ENCODE measurements at regions not wholly inside any gene's neighbourhood (a gene's known extent, or its start where the extent isn't known, plus 50 kb on each side); places are given as distances from the start of the nearest gene placed in this dataset.
"Not testable (repeated sequence)": the region's sequence is repeated elsewhere in the genome, so short reads cannot be mapped to it uniquely, and the experiment has no call there.

GRCh38 chr3:178203650-178204049 is 332.6 kb upstream of the KCNMB2 start:
- Histone ChIP-seq H3K18ac (ENCODE audit: low read length) (peak overlapping the region; percentile 71), H3K79me1 (ENCODE audit: low read length) (no peaks in the 10 kb centered on the region), H3K27me3 (ENCODE audit: insufficient read depth, low read length, poor library complexity) (no peaks in the 10 kb centered on the region), H2AK5ac (ENCODE audit: low read length) (no peak overlapping the region), H3K4me2 (ENCODE audit: low read length) (no peak overlapping the region), H2BK120ac (ENCODE audit: low read depth, low read length) (no peak overlapping the region), H4K8ac (ENCODE audit: low read depth, low read length) (no peak overlapping the region), H2BK15ac (replicated peaks; ENCODE audit: low read depth) (no peak overlapping the region), H4K5ac (ENCODE audit: low read length) (no peak overlapping the region), H3K27ac (ENCODE audit: low read depth, low read length) (no peak overlapping the region), H3K4ac (ENCODE audit: low read depth, low read length) (peak overlapping the region; percentile 68), H3K56ac (ENCODE audit: low read length) (no peak overlapping the region), H3K36me3 (ENCODE audit: control insufficient read depth, insufficient read depth, low read length) (no peaks in the 10 kb centered on the region), H3K4me1 (ENCODE audit: control insufficient read depth, low read depth, low read length) (peaks cover 17% of the 10 kb centered on the region), H3K4me3 (ENCODE audit: low read length) (no peak overlapping the region), H3K79me2 (ENCODE audit: control insufficient read depth, insufficient read depth, low read length) (no peaks in the 10 kb centered on the region), H3K23ac (ENCODE audit: low read length) (no peak overlapping the region), H2BK5ac (ENCODE audit: low read length) (no peak overlapping the region), H3K9ac (ENCODE audit: low read length) (no peak overlapping the region)
- no peak for DNase-seq
- WGBS (ENCODE audit: extremely low coverage, insufficient coverage, low lambda C conversion rate): no CpG with 5 or more reads among the region's 2 CpGs

GRCh38 chr3:178205740-178206139 is 330.5 kb upstream of the KCNMB2 start:
- Histone ChIP-seq H3K18ac (ENCODE audit: low read length) (peak overlapping the region; percentile 99), H3K4ac (ENCODE audit: low read depth, low read length) (peak overlapping the region; percentile 36), H3K79me1 (ENCODE audit: low read length) (no peaks in the 10 kb centered on the region), H2BK5ac (ENCODE audit: low read length) (peak overlapping the region; percentile 24), H2AK5ac (ENCODE audit: low read length) (no peak overlapping the region), H4K5ac (ENCODE audit: low read length) (no peak overlapping the region), H3K9ac (ENCODE audit: low read length) (no peak overlapping the region), H2BK120ac (ENCODE audit: low read depth, low read length) (no peak overlapping the region), H3K4me1 (ENCODE audit: control insufficient read depth, low read depth, low read length) (peaks cover 17% of the 10 kb centered on the region), H3K4me3 (ENCODE audit: low read length) (no peak overlapping the region), H3K23ac (ENCODE audit: low read length) (no peak overlapping the region), H3K4me2 (ENCODE audit: low read length) (no peak overlapping the region), H3K27me3 (ENCODE audit: insufficient read depth, low read length, poor library complexity) (no peaks in the 10 kb centered on the region), H2BK15ac (replicated peaks; ENCODE audit: low read depth) (peak overlapping the region; percentile 36), H3K79me2 (ENCODE audit: control insufficient read depth, insufficient read depth, low read length) (no peaks in the 10 kb centered on the region), H3K36me3 (ENCODE audit: control insufficient read depth, insufficient read depth, low read length) (no peaks in the 10 kb centered on the region), H3K27ac (ENCODE audit: low read depth, low read length) (peak overlapping the region; percentile 38), H4K8ac (ENCODE audit: low read depth, low read length) (no peak overlapping the region), H3K56ac (ENCODE audit: low read length) (peak overlapping the region; percentile 2)
- DNase-seq: peak; percentile 14
- WGBS (ENCODE audit: extremely low coverage, insufficient coverage, low lambda C conversion rate): no CpG with 5 or more reads among the region's 1 CpG

- Histone ChIP-seq H4K8ac (ENCODE audit: low read depth, low read length) (no peak overlapping the region), H4K5ac (ENCODE audit: low read length) (no peak overlapping the region), H3K4me2 (ENCODE audit: low read length) (no peak overlapping the region), H3K4ac (ENCODE audit: low read depth, low read length) (peak overlapping the region; percentile 94), H3K27ac (ENCODE audit: low read depth, low read length) (peak overlapping the region; percentile 99), H2BK5ac (ENCODE audit: low read length) (peak overlapping the region; percentile 3), H3K79me1 (ENCODE audit: low read length) (no peaks in the 10 kb centered on the region), H3K18ac (ENCODE audit: low read length) (peak overlapping the region; percentile 90), H3K4me1 (ENCODE audit: control insufficient read depth, low read depth, low read length) (peaks cover 19% of the 10 kb centered on the region), H3K23ac (ENCODE audit: low read length) (no peak overlapping the region), H2BK120ac (ENCODE audit: low read depth, low read length) (peak overlapping the region; percentile 97), H2AK5ac (ENCODE audit: low read length) (no peak overlapping the region), H2BK15ac (replicated peaks; ENCODE audit: low read depth) (no peak overlapping the region), H3K79me2 (ENCODE audit: control insufficient read depth, insufficient read depth, low read length) (no peaks in the 10 kb centered on the region), H3K56ac (ENCODE audit: low read length) (peak overlapping the region; percentile 42), H3K27me3 (ENCODE audit: insufficient read depth, low read length, poor library complexity) (no peaks in the 10 kb centered on the region), H3K36me3 (ENCODE audit: control insufficient read depth, insufficient read depth, low read length) (no peaks in the 10 kb centered on the region), H3K9ac (ENCODE audit: low read length) (peak overlapping the region; percentile 3), H3K4me3 (ENCODE audit: low read length) (no peak overlapping the region)
- WGBS (ENCODE audit: extremely low coverage, insufficient coverage, low lambda C conversion rate): no CpG with 5 or more reads among the region's 3 CpGs
- DNase-seq: peak; percentile 77
These were observed 329.7 kb upstream of the KCNMB2 start for GRCh38 chr3:178206521-178206920.

- Histone ChIP-seq H3K4ac (ENCODE audit: low read depth, low read length) (peak overlapping the region; percentile 94), H3K56ac (ENCODE audit: low read length) (peak overlapping the region; percentile 77), H4K5ac (ENCODE audit: low read length) (peak overlapping the region; percentile 84), H3K4me1 (ENCODE audit: control insufficient read depth, low read depth, low read length) (peaks cover 19% of the 10 kb centered on the region), H2BK120ac (ENCODE audit: low read depth, low read length) (peak overlapping the region; percentile 99), H3K27ac (ENCODE audit: low read depth, low read length) (peak overlapping the region; percentile 99), H3K23ac (ENCODE audit: low read length) (peak overlapping the region; percentile 97), H3K9ac (ENCODE audit: low read length) (peak overlapping the region; percentile 47), H2AK5ac (ENCODE audit: low read length) (peak overlapping the region; percentile 76), H3K4me2 (ENCODE audit: low read length) (peak overlapping the region; percentile 7), H3K18ac (ENCODE audit: low read length) (peak overlapping the region; percentile 99), H4K8ac (ENCODE audit: low read depth, low read length) (peak overlapping the region; percentile 94), H2BK5ac (ENCODE audit: low read length) (peak overlapping the region; percentile 99)
- not testable (repeated sequence) for H3K79me2 ChIP-seq (ENCODE audit: control insufficient read depth, insufficient read depth, low read length); H3K79me1 ChIP-seq (ENCODE audit: low read length); H2BK15ac ChIP-seq (replicated peaks; ENCODE audit: low read depth); H3K36me3 ChIP-seq (ENCODE audit: control insufficient read depth, insufficient read depth, low read length); H3K4me3 ChIP-seq (ENCODE audit: low read length); H3K27me3 ChIP-seq (ENCODE audit: insufficient read depth, low read length, poor library complexity)
- WGBS (ENCODE audit: extremely low coverage, insufficient coverage, low lambda C conversion rate): no CpG with 5 or more reads among the region's 2 CpGs
- peak; percentile 81 for DNase-seq
These were observed 329.1 kb upstream of the KCNMB2 start for GRCh38 chr3:178207161-178207560.

GRCh38 chr3:178207627-178208026 is 328.6 kb upstream of the KCNMB2 start:
- Histone ChIP-seq H4K5ac (ENCODE audit: low read length) (peak overlapping the region; percentile 71), H3K4ac (ENCODE audit: low read depth, low read length) (peak overlapping the region; percentile 93), H3K27ac (ENCODE audit: low read depth, low read length) (peak overlapping the region; percentile 95), H3K9ac (ENCODE audit: low read length) (peak overlapping the region; percentile 47), H3K56ac (ENCODE audit: low read length) (peak overlapping the region; percentile 91), H2BK5ac (ENCODE audit: low read length) (peak overlapping the region; percentile 99), H4K8ac (ENCODE audit: low read depth, low read length) (peak overlapping the region; percentile 97), H2AK5ac (ENCODE audit: low read length) (peak overlapping the region; percentile 45), H3K4me1 (ENCODE audit: control insufficient read depth, low read depth, low read length) (peaks cover 19% of the 10 kb centered on the region), H3K18ac (ENCODE audit: low read length) (peak overlapping the region; percentile 100), H2BK120ac (ENCODE audit: low read depth, low read length) (peak overlapping the region; percentile 100)
- not testable (repeated sequence) for H3K23ac ChIP-seq (ENCODE audit: low read length); H3K79me1 ChIP-seq (ENCODE audit: low read length); H3K4me3 ChIP-seq (ENCODE audit: low read length); H3K79me2 ChIP-seq (ENCODE audit: control insufficient read depth, insufficient read depth, low read length); H3K27me3 ChIP-seq (ENCODE audit: insufficient read depth, low read length, poor library complexity); H3K36me3 ChIP-seq (ENCODE audit: control insufficient read depth, insufficient read depth, low read length); H2BK15ac ChIP-seq (replicated peaks; ENCODE audit: low read depth); H3K4me2 ChIP-seq (ENCODE audit: low read length)
- no CpG with 5 or more reads among the region's 9 CpGs for WGBS (ENCODE audit: extremely low coverage, insufficient coverage, low lambda C conversion rate)
- peak; percentile 51 for DNase-seq

GRCh38 chr3:178209116-178209515 is 327.1 kb upstream of the KCNMB2 start:
- H2BK120ac ChIP-seq (ENCODE audit: low read depth, low read length); H4K8ac ChIP-seq (ENCODE audit: low read depth, low read length); H4K5ac ChIP-seq (ENCODE audit: low read length); H3K4me2 ChIP-seq (ENCODE audit: low read length); H3K23ac ChIP-seq (ENCODE audit: low read length); H2BK15ac ChIP-seq (replicated peaks; ENCODE audit: low read depth); H3K27me3 ChIP-seq (ENCODE audit: insufficient read depth, low read length, poor library complexity); H3K36me3 ChIP-seq (ENCODE audit: control insufficient read depth, insufficient read depth, low read length); H3K4me3 ChIP-seq (ENCODE audit: low read length); H3K9ac ChIP-seq (ENCODE audit: low read length); H3K79me1 ChIP-seq (ENCODE audit: low read length); H2AK5ac ChIP-seq (ENCODE audit: low read length); H2BK5ac ChIP-seq (ENCODE audit: low read length); H3K79me2 ChIP-seq (ENCODE audit: control insufficient read depth, insufficient read depth, low read length): not testable (repeated sequence)
- Histone ChIP-seq H3K18ac (ENCODE audit: low read length) (peak overlapping the region; percentile 93), H3K56ac (ENCODE audit: low read length) (peak overlapping the region; percentile 91), H3K4me1 (ENCODE audit: control insufficient read depth, low read depth, low read length) (peaks cover 19% of the 10 kb centered on the region), H3K4ac (ENCODE audit: low read depth, low read length) (peak overlapping the region; percentile 26), H3K27ac (ENCODE audit: low read depth, low read length) (peak overlapping the region; percentile 95)
- no CpG with 5 or more reads among the region's 1 CpG for WGBS (ENCODE audit: extremely low coverage, insufficient coverage, low lambda C conversion rate)
- DNase-seq: peak; percentile 91

All from mesendoderm (in vitro differentiated cells).